HEK293 (cell line): ENCODE measurements at regions not wholly inside any gene's neighbourhood (a gene's known extent, or its start where the extent isn't known, plus 50 kb on each side); places are given as distances from the start of the nearest gene placed in this dataset.

ENCODE experiments used
- CTCF ChIA-PET: fragments of 350-600 bp; formaldehyde crosslinking; extraction: SDS; loops from one replicate; lab custom pipeline; 2021; ENCODE audit warnings: antibody characterized with exemption; lab: Yijun Ruan, JAX
- POLR2A ChIA-PET: fragments of 300-600 bp; formaldehyde crosslinking; extraction: SDS; loops from one replicate; lab custom pipeline; 2020; ENCODE audit warnings: antibody characterized with exemption, inconsistent platforms; lab: Yijun Ruan, JAX
- H3K27ac ChIP-seq: fragments of 200-500 bp; sonication (Bioruptor generic); 2 replicates; pipeline ENCODE4 v1.5.1; 2014; ENCODE audit warnings: low read depth, low read length, control low read depth, inconsistent platforms; ENCODE audit errors: extremely low read depth
- H3K36me3 ChIP-seq, 2 experiments: fragments of 200-500 bp in 1 of 2; sonication (Bioruptor generic) in 1 of 2; 1 replicate in 1 of 2; 2 replicates in 1 of 2; pipeline ENCODE4 v1.5.1; 2014 to 2017; ENCODE audit warnings: inconsistent platforms in 2 of 2, low read length in 2 of 2; ENCODE audit not compliant: control insufficient read depth in 2 of 2, insufficient read depth in 1 of 2
- H3K4me1 ChIP-seq: fragments of 200-500 bp; sonication (Bioruptor generic); 2 replicates; pipeline ENCODE4 v1.5.1; 2014; ENCODE audit warnings: mild to moderate bottlenecking, low read length, inconsistent platforms; ENCODE audit not compliant: control insufficient read depth, insufficient read depth
- H3K4me3 ChIP-seq: 2 replicates; pipeline ENCODE4 v1.5.1; 2011; ENCODE audit warnings: low read depth, mild to moderate bottlenecking, control low read depth, low read length, moderate library complexity
- H3K9me3 ChIP-seq: fragments of 200-500 bp; sonication (Bioruptor generic); 2 replicates; pipeline ENCODE4 v1.5.1; 2014; ENCODE audit warnings: low read depth, low read length, inconsistent platforms; ENCODE audit not compliant: control insufficient read depth, insufficient read depth
- KLF1 ChIP-seq: fragments of 450-650 bp; formaldehyde crosslinking; IDR thresholded peaks from 2 replicates; pipeline ENCODE4 v1.5.1; 2016; ENCODE audit warnings: missing biosample characterization, missing genetic modification characterization
- PATZ1 ChIP-seq: fragments of 450-650 bp; formaldehyde crosslinking; IDR thresholded peaks from 2 replicates; pipeline ENCODE4 v1.5.1; 2016; ENCODE audit warnings: missing biosample characterization, missing genetic modification characterization
- RBAK ChIP-seq: fragments of 450-650 bp; formaldehyde crosslinking; IDR thresholded peaks from 2 replicates; pipeline ENCODE4 v1.5.1; 2016; ENCODE audit warnings: missing biosample characterization, missing genetic modification characterization
- SETDB1 ChIP-seq: IDR thresholded peaks from one replicate; pipeline ENCODE4 v1.6.1; 2017; ENCODE audit warnings: mild to moderate bottlenecking, low read length, moderate library complexity, mixed read lengths; ENCODE audit not compliant: insufficient read length
- SP7 ChIP-seq: fragments of 450-650 bp; formaldehyde crosslinking; IDR thresholded peaks from 2 replicates; pipeline ENCODE4 v1.5.1; 2016; ENCODE audit warnings: missing biosample characterization, missing genetic modification characterization
- ZBTB20 ChIP-seq: fragments of 450-650 bp; formaldehyde crosslinking; IDR thresholded peaks from 2 replicates; pipeline ENCODE4 v1.5.1; 2016; ENCODE audit warnings: missing biosample characterization, missing genetic modification characterization
- ZBTB21 ChIP-seq: fragments of 450-650 bp; formaldehyde crosslinking; IDR thresholded peaks from 2 replicates; pipeline ENCODE4 v1.5.1; 2017; ENCODE audit warnings: missing biosample characterization, missing genetic modification characterization
- ZFP3 ChIP-seq: fragments of 450-650 bp; formaldehyde crosslinking; IDR thresholded peaks from 2 replicates; pipeline ENCODE4 v1.5.1; 2016; ENCODE audit warnings: low read depth, missing biosample characterization, missing genetic modification characterization
- ZNF121 ChIP-seq: fragments of 450-650 bp; formaldehyde crosslinking; IDR thresholded peaks from 2 replicates; pipeline ENCODE4 v1.5.1; 2016; ENCODE audit warnings: missing biosample characterization, missing genetic modification characterization
- ZNF16 ChIP-seq: fragments of 450-650 bp; formaldehyde crosslinking; IDR thresholded peaks from 2 replicates; pipeline ENCODE4 v1.5.1; 2016; ENCODE audit warnings: low read depth, missing biosample characterization, missing genetic modification characterization
- ZNF169 ChIP-seq: fragments of 450-650 bp; formaldehyde crosslinking; IDR thresholded peaks from 2 replicates; pipeline ENCODE4 v1.5.1; 2016; ENCODE audit warnings: missing biosample characterization, missing genetic modification characterization
- ZNF202 ChIP-seq: fragments of 450-650 bp; formaldehyde crosslinking; IDR thresholded peaks from 2 replicates; pipeline ENCODE4 v1.5.1; 2016; ENCODE audit warnings: missing biosample characterization, missing genetic modification characterization, borderline replicate concordance
- ZNF274 ChIP-seq, 2 experiments: fragments of 200-500 bp in 1 of 2; fragments of 450-650 bp in 1 of 2; sonication (Bioruptor generic) in 1 of 2; formaldehyde crosslinking in 1 of 2; IDR thresholded peaks; 2 replicates each; pipeline versions ENCODE4 v1.5.1 to v1.6.1; 2014 to 2016; ENCODE audit warnings: borderline replicate concordance in 1 of 2, inconsistent platforms in 1 of 2, low read length in 1 of 2, missing biosample characterization in 1 of 2, missing genetic modification characterization in 1 of 2
- ZNF366 ChIP-seq: fragments of 450-650 bp; formaldehyde crosslinking; conservative IDR thresholded peaks from 2 replicates; pipeline ENCODE4 v1.5.1; 2016; ENCODE audit warnings: missing biosample characterization, missing genetic modification characterization
- ZNF501 ChIP-seq: fragments of 450-650 bp; formaldehyde crosslinking; IDR thresholded peaks from 2 replicates; pipeline ENCODE4 v1.5.1; 2016; ENCODE audit warnings: missing biosample characterization, missing genetic modification characterization
- ZNF621 ChIP-seq: fragments of 450-650 bp; formaldehyde crosslinking; IDR thresholded peaks from 2 replicates; pipeline ENCODE4 v1.5.1; 2017; ENCODE audit warnings: missing biosample characterization, missing genetic modification characterization
- ZNF623 ChIP-seq: fragments of 450-650 bp; formaldehyde crosslinking; IDR thresholded peaks from 2 replicates; pipeline ENCODE4 v1.5.1; 2016; ENCODE audit warnings: missing biosample characterization, missing genetic modification characterization
- ZNF768 ChIP-seq: fragments of 450-650 bp; formaldehyde crosslinking; IDR thresholded peaks from 2 replicates; pipeline ENCODE4 v1.5.1; 2018; ENCODE audit warnings: missing biosample characterization, mild to moderate bottlenecking, missing genetic modification characterization
- TF ChIP-seq, protein P1 (sequence below): fragments of 450-650 bp; formaldehyde crosslinking; IDR thresholded peaks from 2 replicates; pipeline ENCODE4 v1.5.1; 2016; ENCODE audit warnings: missing biosample characterization, missing genetic modification characterization, borderline replicate concordance
- TF ChIP-seq, protein P2 (sequence below): fragments of 450-650 bp; formaldehyde crosslinking; IDR thresholded peaks from 2 replicates; pipeline ENCODE4; 2016; ENCODE audit warnings: missing biosample characterization, missing genetic modification characterization
- TF ChIP-seq, protein P3 (sequence below): fragments of 450-650 bp; formaldehyde crosslinking; IDR thresholded peaks from 2 replicates; pipeline ENCODE4 v1.5.1; 2016; ENCODE audit warnings: missing biosample characterization, missing genetic modification characterization

- TF ChIP-seq ZNF501: no peak
- no peak for TF ChIP-seq ZNF621
- TF ChIP-seq PATZ1 (tag by site-specific recombination): no peak
Measured at GRCh38 chr11:25958045-25958444, 373.9 kb upstream of the ANO3 start (continued).

DNA sequence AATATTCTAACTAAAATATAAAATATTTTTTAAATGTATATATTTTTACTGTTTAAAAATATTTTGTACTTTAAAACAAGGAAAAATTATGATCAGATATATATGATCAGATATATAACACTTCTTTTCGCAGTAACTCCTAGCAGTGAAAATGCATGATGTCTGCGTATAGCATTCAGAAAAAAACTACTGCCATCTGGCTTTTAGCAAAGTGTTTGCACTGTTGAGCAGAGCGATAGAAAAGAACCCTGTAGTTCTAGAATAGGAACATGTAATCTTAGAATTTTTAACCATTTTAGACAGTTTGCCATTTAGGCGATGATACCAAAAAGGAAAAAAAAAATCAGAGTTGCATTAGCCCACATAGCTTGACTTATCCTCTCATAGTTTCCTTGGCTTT, 370.4 kb upstream of the ANO3 start:
- TF ChIP-seq, protein P1, sequence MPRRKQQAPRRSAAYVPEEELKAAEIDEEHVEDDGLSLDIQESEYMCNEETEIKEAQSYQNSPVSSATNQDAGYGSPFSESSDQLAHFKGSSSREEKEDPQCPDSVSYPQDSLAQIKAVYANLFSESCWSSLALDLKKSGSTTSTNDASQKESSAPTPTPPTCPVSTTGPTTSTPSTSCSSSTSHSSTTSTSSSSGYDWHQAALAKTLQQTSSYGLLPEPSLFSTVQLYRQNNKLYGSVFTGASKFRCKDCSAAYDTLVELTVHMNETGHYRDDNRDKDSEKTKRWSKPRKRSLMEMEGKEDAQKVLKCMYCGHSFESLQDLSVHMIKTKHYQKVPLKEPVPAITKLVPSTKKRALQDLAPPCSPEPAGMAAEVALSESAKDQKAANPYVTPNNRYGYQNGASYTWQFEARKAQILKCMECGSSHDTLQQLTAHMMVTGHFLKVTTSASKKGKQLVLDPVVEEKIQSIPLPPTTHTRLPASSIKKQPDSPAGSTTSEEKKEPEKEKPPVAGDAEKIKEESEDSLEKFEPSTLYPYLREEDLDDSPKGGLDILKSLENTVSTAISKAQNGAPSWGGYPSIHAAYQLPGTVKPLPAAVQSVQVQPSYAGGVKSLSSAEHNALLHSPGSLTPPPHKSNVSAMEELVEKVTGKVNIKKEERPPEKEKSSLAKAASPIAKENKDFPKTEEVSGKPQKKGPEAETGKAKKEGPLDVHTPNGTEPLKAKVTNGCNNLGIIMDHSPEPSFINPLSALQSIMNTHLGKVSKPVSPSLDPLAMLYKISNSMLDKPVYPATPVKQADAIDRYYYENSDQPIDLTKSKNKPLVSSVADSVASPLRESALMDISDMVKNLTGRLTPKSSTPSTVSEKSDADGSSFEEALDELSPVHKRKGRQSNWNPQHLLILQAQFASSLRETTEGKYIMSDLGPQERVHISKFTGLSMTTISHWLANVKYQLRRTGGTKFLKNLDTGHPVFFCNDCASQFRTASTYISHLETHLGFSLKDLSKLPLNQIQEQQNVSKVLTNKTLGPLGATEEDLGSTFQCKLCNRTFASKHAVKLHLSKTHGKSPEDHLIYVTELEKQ (tag by site-specific recombination): no peak
- TF ChIP-seq ZBTB20 (tag by site-specific recombination): no peak
- TF ChIP-seq SETDB1: no peak
- TF ChIP-seq ZBTB21 (tag by site-specific recombination): no peak
- TF ChIP-seq, protein P2, sequence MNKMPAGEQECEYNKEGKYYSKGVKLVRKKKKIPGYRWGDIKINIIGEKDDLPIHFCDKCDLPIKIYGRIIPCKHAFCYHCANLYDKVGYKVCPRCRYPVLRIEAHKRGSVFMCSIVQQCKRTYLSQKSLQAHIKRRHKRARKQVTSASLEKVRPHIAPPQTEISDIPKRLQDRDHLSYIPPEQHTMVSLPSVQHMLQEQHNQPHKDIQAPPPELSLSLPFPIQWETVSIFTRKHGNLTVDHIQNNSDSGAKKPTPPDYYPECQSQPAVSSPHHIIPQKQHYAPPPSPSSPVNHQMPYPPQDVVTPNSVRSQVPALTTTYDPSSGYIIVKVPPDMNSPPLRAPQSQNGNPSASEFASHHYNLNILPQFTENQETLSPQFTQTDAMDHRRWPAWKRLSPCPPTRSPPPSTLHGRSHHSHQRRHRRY: no peak
- TF ChIP-seq ZNF768 (tag by site-specific recombination): no peak
- no peak for TF ChIP-seq ZNF16 (tag by site-specific recombination)
- no peak for TF ChIP-seq ZNF169 (tag by site-specific recombination)
- no peak for TF ChIP-seq ZNF121
- TF ChIP-seq, protein P3, sequence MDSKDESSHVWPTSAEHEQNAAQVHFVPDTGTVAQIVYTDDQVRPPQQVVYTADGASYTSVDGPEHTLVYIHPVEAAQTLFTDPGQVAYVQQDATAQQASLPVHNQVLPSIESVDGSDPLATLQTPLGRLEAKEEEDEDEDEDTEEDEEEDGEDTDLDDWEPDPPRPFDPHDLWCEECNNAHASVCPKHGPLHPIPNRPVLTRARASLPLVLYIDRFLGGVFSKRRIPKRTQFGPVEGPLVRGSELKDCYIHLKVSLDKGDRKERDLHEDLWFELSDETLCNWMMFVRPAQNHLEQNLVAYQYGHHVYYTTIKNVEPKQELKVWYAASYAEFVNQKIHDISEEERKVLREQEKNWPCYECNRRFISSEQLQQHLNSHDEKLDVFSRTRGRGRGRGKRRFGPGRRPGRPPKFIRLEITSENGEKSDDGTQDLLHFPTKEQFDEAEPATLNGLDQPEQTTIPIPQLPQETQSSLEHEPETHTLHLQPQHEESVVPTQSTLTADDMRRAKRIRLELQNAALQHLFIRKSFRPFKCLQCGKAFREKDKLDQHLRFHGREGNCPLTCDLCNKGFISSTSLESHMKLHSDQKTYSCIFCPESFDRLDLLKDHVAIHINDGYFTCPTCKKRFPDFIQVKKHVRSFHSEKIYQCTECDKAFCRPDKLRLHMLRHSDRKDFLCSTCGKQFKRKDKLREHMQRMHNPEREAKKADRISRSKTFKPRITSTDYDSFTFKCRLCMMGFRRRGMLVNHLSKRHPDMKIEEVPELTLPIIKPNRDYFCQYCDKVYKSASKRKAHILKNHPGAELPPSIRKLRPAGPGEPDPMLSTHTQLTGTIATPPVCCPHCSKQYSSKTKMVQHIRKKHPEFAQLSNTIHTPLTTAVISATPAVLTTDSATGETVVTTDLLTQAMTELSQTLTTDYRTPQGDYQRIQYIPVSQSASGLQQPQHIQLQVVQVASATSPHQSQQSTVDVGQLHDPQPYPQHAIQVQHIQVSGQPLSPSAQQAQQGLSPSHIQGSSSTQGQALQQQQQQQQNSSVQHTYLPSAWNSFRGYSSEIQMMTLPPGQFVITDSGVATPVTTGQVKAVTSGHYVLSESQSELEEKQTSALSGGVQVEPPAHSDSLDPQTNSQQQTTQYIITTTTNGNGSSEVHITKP (tag by site-specific recombination): no peak
- no peak for TF ChIP-seq SP7 (tag by site-specific recombination)
- no peak for TF ChIP-seq ZNF202 (tag by site-specific recombination)
- TF ChIP-seq ZNF274 (IDR thresholded peaks at IDR 0.05; ENCODE audit: low read length): no peak
- no peak for TF ChIP-seq ZNF274 (tag by site-specific recombination; IDR thresholded peaks at IDR 0.05; ENCODE audit: borderline replicate concordance)
- no peak for TF ChIP-seq ZNF623
- no peak for TF ChIP-seq RBAK
- no peak for TF ChIP-seq ZNF366
- no peak for TF ChIP-seq ZFP3
- TF ChIP-seq KLF1: no peak
- no peaks in the 10 kb centered on the region for H3K9me3 ChIP-seq
- no peaks in the 10 kb centered on the region for H3K36me3 ChIP-seq
- no peaks in the 10 kb centered on the region for H3K4me1 ChIP-seq
- POLR2A ChIA-PET: no interaction called here
- CTCF ChIA-PET: no interaction called here
- no peak overlapping the region for H3K4me3 ChIP-seq
- no peak overlapping the region for H3K27ac ChIP-seq
